ENCODE measurements at regions not wholly inside any gene's neighbourhood (a gene's known extent, or its start where the extent isn't known, plus 50 kb on each side); places are given as distances from the start of the nearest gene placed in this dataset.

- no peak for TF ChIP-seq PRDM6 (tag by site-specific recombination; IDR thresholded peaks at IDR 0.05)
- no peak for TF ChIP-seq ZNF433 (tag by site-specific recombination; IDR thresholded peaks at IDR 0.05; ENCODE audit: low read depth)
- no peak for TF ChIP-seq GFI1B (tag by site-specific recombination; IDR thresholded peaks at IDR 0.05)
- no peak for TF ChIP-seq ZNF449 (tag by site-specific recombination; IDR thresholded peaks at IDR 0.05)
These were observed 766.2 kb downstream of the PCDH17 start (continued) for GRCh38 chr13:58397596-58398387.

GRCh38 chr13:58399263-58399662 lies 767.7 kb downstream of the PCDH17 start:
- no peaks in the 10 kb centered on the region for H3K36me3 ChIP-seq (ENCODE audit: control insufficient read depth in 2 of 2, insufficient read depth in 1 of 2, low read length in 2 of 2)
- POLR2A ChIA-PET = no interaction called here
- H3K9me3 ChIP-seq (ENCODE audit: control insufficient read depth, insufficient read depth, low read depth, low read length) = no peaks in the 10 kb centered on the region
- no peaks in the 10 kb centered on the region for H3K4me1 ChIP-seq (ENCODE audit: control insufficient read depth, insufficient read depth, low read length)
- CTCF ChIA-PET = no interaction called here
- no peak overlapping the region for H3K27ac ChIP-seq (ENCODE audit: extremely low read depth, low read depth, low read length)
- no peak overlapping the region for H3K4me3 ChIP-seq (ENCODE audit: low read depth, low read length)
- TF ChIP-seq ZNF48 (tag by site-specific recombination; IDR thresholded peaks at IDR 0.05) (no peak), YY2 (tag by site-specific recombination; IDR thresholded peaks at IDR 0.05) (no peak), ZNF707 (tag by site-specific recombination; IDR thresholded peaks at IDR 0.05) (no peak), ZNF529 (tag by site-specific recombination; IDR thresholded peaks at IDR 0.05; ENCODE audit: insufficient replicate concordance) (no peak), PBX3 (CRISPR knock-in tag; IDR thresholded peaks at IDR 0.05) (no peak), ZIC2 (tag by site-specific recombination; IDR thresholded peaks at IDR 0.05) (no peak), ZBTB21 (tag by site-specific recombination; IDR thresholded peaks at IDR 0.05) (no peak), ZNF266 (tag by site-specific recombination; IDR thresholded peaks at IDR 0.05; ENCODE audit: low read depth) (no peak), ZNF514 (tag by site-specific recombination; IDR thresholded peaks at IDR 0.05) (no peak), GLI2 (tag by site-specific recombination; IDR thresholded peaks at IDR 0.05; ENCODE audit: borderline replicate concordance, low read depth) (no peak), TCF7L2 (IDR thresholded peaks at IDR 0.05; ENCODE audit: borderline replicate concordance, low read depth, low read length) (no peak)

- TF ChIP-seq ZNF324 (tag by site-specific recombination; IDR thresholded peaks at IDR 0.05) = no peak
- TF ChIP-seq ZNF248 (tag by site-specific recombination; IDR thresholded peaks at IDR 0.05) = no peak
- Histone ChIP-seq H3K27ac (ENCODE audit: extremely low read depth, low read depth, low read length) (no peak overlapping the region), H3K36me3 (ENCODE audit: control insufficient read depth in 2 of 2, insufficient read depth in 1 of 2, low read length in 2 of 2) (no peaks in the 10 kb centered on the region), H3K4me3 (ENCODE audit: low read depth, low read length) (no peak overlapping the region), H3K4me1 (ENCODE audit: control insufficient read depth, insufficient read depth, low read length) (no peaks in the 10 kb centered on the region), H3K9me3 (ENCODE audit: control insufficient read depth, insufficient read depth, low read depth, low read length) (no peaks in the 10 kb centered on the region)
- POLR2A ChIA-PET = no interaction called here
- CTCF ChIA-PET = no interaction called here
These were observed 775.0 kb downstream of the PCDH17 start for GRCh38 chr13:58406545-58406944.

All from HEK293 (cell line).